ENCODE measurements at regions not wholly inside any gene's neighbourhood (a gene's known extent, or its start where the extent isn't known, plus 50 kb on each side); places are given as distances from the start of the nearest gene placed in this dataset.

DNA sequence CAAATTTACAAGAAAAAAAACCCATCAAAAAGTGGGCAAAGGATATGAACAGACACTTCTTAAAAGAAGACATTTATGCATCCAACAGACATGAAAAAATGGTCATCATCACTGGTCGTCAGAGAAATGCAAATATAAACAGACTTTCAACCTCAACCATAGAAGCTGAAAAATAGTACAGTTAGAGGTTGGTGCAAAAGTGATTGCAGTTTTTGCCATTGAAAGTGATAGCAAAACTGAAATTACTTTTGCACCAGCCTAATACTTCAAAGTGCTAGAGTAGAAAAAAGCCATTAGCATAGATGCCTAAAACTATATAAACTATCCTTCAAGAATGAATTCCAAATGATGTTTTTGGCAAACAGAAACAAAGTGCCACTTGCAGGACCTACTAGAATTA, 365.8 kb upstream of the DPYD start:
- TF ChIP-seq EZH2phosphoT487 (IDR thresholded peaks at IDR 0.05; ENCODE audit: borderline replicate concordance, low read length): no peak
- TF ChIP-seq, protein P1, sequence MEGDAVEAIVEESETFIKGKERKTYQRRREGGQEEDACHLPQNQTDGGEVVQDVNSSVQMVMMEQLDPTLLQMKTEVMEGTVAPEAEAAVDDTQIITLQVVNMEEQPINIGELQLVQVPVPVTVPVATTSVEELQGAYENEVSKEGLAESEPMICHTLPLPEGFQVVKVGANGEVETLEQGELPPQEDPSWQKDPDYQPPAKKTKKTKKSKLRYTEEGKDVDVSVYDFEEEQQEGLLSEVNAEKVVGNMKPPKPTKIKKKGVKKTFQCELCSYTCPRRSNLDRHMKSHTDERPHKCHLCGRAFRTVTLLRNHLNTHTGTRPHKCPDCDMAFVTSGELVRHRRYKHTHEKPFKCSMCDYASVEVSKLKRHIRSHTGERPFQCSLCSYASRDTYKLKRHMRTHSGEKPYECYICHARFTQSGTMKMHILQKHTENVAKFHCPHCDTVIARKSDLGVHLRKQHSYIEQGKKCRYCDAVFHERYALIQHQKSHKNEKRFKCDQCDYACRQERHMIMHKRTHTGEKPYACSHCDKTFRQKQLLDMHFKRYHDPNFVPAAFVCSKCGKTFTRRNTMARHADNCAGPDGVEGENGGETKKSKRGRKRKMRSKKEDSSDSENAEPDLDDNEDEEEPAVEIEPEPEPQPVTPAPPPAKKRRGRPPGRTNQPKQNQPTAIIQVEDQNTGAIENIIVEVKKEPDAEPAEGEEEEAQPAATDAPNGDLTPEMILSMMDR (conservative IDR thresholded peaks at IDR 0.05; ENCODE audit: low read depth, low read length): no peak
- no peak for TF ChIP-seq EZH2 (IDR thresholded peaks at IDR 0.05; ENCODE audit: low read length, unreplicated experiment)
